Ramos (cell line): ENCODE measurements at regions not wholly inside any gene's neighbourhood (a gene's known extent, or its start where the extent isn't known, plus 50 kb on each side); places are given as distances from the start of the nearest gene placed in this dataset.

Source experiments
- in situ Hi-C: fragments of 300-500 bp; cut with MboI; formaldehyde crosslinking; loops from one replicate; pipeline ENCODE4 v1.14.3; 2022; ENCODE audit warnings: low sequenced_read_pairs; ENCODE audit not compliant: unreplicated experiment

DNA sequence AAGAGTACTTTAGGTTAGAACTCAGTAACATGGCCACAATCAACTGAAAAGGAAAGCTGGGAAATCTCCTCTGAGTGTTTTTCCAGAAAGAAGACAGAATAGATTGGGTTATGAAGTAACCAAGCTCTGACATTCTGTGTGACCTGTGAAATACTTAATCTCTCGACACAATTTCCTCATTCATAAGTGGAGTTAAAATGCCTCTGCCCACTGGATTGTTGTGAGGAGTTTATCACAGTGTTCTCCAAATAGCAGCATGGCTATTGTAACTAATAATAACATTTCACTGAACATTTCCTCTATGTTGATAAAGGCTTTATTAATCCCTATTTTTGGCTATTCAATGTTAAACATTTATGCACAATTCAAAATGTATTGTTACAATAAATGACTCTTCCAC lies 311.0 kb downstream of the GABRB2 start:
- in situ Hi-C loops = no loop called here

DNA sequence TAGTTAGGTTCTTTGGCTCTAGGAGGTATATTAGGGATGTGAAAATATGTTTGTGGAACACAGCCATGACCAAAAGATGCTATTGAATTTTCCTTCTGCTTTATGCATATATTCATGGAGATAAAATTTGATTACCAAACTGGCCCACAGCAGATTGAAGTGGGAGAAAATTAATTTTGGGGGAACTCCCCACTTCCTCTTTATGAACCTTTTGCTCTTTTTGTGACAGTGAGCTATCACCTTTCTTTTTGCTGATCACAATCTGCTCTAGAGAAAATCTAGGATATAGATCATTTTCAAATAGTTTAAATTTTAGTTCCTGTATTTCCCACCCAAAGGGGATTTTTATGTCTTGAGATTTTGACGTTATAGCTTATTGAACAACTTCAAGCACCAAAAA lies 313.0 kb downstream of the GABRB2 start:
- in situ Hi-C loops = no loop called here

DNA sequence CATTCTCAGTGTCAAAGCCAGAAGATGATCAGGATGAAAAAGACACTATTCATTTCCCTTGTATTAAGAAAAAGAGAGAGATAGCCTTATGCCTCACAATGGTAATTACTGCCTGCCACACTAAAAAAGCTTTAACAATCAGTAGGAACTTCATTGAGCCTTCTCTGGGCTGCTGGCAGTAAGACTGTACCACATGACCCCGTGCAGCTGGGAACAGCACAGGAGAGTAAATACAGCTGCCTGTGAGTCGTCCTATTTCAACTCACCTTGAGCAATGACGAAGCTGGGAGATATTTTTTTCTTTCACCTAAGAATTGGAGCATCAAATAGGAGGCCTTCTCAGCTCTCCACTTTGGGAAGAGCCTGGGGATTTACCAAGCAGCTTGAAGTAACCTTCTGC lies 316.3 kb downstream of the GABRB2 start:
- in situ Hi-C loops = no loop called here

DNA sequence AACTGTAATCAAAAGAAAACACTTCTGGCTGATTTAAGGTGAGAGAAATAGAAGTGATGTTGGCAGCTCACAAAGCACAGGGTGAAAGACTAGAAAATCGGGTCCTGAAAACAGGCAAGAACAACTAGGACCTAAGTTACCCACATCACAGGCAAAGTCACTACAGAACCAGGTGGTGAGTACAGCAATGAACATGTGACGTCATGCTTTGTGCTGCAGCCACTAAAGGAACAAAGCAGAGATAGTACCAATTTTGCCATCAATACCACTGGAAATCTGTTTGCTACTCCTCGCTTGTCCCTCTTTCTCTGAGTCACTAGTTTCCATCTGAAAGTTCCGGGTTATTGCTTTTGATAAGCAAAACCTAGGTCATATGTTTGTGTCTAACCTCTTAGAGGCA lies 326.7 kb downstream of the GABRB2 start:
- in situ Hi-C loops = no loop called here

DNA sequence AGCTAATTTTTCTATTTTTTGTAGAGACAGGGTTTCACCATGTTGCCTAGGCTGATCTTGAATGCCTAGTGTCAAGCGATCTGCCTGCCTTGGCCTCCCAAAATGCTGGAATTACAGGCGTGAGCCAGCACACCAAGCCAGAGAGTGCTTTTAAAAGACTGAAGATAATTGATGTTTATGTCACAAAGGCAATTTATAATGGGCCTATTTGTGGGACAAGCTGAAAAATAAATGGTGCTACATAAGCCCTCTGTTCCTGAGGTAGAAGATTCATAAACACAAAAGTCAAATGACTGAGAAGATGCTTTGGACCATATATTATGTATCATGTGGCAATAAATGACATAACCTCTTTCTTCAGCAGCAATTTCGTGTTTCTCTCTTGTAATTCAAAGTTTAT lies 329.6 kb downstream of the GABRB2 start:
- in situ Hi-C loops = no loop called here

DNA sequence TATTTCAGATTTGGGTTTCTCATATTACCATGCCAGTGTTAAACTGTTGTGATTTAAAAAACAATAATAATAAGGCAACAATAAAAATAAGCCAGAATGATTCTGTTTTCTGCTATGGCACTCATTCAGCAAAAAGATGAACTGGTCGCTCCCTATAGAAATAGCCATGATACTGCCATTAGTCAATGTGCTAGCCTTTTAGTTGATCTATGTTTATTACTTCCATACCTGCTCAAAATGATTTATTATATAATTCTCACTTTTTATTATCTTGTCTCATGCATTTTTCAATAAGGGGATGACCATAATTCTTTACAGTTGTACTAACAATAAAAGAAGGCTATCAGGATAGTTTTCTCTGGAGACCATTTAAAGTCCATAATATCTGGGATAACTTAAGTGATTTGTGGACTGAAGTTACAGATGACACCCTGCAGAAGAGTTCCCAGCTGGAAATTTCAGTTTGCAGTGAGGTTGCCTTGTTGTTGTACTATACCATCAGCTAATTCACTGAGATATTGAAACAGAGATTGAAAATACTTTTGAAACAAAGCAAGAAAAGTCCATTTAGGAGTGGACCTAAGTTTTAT lies 334.3 kb downstream of the GABRB2 start:
- in situ Hi-C loops = no loop called here

DNA sequence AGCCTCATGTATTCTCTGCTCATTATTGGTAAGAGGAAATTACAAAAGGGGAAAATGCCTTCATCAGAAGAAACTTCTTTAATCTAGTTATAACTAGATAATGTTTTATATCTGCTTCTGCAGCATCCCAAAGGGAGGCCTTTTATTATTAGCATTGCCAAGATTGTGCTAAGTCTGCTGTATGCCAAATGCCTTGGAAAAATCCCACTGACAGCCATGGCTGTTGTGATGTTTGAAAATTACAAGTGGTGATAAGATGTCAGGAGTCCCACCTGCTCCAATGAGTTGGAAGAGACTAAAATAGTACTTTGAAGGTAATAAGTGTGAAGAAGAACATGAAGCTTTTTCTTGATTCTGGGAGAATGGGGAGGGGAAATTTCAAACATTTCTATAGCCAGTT lies 345.0 kb downstream of the GABRB2 start:
- in situ Hi-C loops = no loop called here

DNA sequence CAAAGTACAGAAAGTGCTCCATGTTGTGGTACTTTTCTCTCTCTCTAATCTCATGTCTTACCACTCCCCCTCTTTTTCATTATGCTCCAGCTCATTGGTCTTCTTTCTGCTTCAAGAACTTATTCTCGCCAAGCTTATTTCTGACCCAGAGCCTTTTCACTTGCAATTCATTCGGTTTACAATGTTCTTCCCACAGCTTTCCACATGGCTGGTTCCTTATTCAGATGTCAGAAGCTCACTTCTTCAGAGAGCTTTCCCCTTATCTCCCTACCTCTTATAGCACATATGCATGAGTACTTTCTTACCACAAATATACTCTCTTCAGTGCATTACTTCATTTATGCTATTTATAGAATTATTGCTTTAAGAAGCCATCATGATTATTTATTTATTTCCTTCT lies 338.8 kb upstream of the ATP10B start:
- in situ Hi-C loops = no loop called here

DNA sequence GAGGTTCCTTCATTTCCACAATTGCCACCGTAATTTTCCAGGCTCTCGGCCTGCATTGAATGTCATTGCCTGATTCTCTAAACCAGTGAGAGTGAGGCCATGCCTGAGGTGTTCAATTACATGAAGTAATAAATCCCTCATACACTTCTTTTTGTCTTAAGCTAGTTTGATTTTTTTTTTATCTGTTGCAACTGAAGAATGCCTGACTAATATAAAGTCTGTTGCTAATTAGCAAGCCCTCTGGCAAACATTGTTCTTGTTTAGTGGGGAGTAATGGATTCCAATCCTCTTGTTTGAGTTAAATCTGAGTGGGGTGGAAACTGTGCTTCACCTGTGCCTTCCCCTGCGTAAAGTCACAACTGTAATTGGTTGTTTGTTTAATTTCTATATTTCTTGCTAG lies 338.1 kb upstream of the ATP10B start:
- in situ Hi-C loops = no loop called here

DNA sequence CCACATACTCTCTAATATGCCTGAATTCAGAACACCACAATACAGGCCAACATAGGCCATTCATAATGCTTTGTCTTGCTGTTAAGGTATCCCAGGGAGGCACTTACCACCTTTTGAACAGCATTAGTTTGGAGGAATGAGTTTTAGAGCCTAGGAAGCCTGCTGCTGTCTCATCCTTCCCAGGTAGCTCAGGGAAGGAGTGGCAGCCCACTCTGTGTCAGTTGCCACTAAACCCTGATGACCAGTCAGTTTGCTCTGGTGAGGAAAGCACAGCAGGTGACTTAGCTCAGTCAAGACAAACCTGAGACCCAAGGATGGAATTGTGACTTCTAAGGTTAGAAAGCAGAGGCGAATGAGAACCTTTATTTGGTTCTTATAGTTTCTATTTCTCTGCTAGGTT lies 337.4 kb upstream of the ATP10B start:
- in situ Hi-C loops = no loop called here

DNA sequence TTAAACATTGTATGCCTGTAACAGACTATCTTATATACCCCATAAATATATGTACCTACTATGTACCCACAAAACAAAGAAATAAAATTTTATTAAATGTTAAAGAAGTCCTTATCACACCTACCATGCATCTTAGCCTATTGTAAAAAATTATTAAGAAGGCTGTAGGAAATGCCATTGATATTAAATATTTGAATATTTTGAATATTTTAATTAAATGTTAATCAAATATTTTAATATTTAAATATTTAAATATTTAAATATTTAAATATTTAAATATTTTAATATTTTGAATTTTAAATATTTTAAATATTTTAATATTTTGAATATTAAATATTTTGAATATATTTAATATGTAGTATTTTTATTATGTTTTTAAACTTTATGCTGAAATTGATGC lies 331.5 kb upstream of the ATP10B start:
- in situ Hi-C loops = no loop called here

DNA sequence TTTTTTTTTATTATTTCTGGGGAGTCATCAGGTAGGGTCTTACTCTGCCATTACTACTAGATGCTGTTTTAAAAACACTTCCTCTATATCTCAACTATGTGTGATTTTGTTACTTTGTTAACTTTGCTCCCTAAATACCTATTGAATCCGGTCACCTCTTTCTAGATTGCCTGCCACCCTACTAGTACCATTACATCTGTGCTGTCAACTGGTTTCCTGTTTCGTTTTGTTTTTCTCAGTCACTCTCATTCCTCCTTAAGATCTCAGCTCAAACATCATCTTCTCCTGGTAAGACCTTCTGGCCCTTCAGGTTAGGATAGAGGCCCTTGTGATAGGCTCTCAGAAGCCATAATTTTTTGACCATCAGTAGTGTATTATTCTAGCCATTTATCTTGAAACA lies 324.2 kb upstream of the ATP10B start:
- in situ Hi-C loops = no loop called here

DNA sequence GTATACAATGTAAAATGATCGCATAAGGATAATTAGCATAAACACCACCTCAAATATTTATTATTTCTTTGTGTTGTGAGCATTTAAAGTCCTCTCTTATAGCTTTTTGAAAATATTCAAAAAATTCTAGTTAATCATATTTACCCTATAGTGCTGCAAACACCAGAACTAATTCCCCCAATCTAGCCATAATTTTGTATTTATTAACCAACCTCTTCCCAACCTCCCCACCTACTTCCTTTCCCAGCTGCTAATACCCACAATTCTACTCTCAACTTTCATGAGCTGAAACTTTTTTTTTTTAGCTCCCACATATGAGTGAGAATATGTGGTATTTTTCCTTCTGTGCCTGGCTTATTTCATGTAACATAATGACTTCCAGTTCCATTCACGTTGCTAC lies 317.8 kb upstream of the ATP10B start:
- in situ Hi-C loops = no loop called here

DNA sequence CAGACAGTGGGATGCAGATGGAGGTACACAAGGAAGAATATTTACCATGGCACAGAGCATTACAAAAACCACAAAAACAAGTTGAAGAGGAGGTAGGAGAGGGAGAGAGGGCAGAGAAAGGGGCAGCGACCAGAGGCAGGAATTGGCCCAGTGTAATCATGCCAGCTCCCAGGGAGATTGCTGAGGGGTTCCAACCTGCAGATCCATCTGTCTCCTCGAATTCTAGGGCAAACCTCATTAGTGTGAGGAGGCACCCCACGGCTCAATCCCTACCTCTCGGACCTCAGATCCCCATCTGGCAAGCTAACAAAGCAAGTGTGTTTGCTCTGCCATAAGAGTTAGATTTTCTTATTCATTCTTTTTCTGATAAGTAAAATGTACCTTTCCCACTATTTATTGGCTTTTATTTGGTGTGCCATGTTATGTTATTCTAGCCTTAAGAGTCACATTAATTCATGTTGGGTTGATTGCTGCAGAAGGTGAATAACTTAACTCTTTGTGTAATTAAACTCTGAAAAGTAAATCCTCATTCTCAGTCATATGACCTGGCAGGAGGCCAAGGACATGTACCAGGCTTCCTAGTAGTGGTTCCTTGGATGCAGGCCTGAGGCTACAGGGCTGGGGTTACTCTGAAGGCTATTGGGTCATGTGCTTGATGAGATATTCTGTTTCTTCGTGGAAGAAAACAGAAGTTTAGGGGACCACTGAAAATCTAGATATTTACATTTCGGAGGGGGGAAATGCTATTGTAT lies 315.2 kb upstream of the ATP10B start:
- in situ Hi-C loops = no loop called here

DNA sequence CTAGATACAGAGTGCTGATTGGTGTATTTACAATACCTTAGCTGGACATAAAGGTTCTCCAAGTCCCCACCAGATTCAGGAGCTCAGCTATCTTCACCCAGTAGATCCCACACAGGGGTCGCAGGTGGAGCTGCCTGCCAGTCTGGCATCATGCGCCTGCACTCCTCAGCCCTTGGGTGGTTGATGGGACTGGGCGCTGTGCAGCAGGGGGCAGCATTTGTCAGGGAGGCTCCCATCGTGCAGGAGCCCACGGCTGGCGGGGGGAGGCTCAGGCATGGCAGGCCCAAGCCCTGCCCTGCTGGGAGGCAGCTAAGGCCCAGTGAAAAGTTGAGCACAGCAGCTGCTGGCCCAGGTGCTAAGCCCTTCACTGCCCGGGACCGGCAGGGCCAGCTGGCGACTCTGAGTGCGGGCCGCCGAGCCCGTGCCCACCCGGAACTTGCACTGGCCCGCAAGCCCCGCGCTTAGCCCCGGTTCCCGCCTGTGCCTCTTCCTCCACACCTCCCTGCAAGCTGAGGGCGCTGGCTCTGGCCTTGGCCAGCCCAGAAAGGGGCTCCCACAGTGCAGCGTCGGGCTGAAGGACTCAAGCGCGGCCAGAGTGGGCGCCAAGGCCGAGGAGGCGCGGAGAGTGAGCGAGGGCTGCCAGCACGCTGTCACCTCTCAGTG lies 314.1 kb upstream of the ATP10B start:
- in situ Hi-C loops = no loop called here

DNA sequence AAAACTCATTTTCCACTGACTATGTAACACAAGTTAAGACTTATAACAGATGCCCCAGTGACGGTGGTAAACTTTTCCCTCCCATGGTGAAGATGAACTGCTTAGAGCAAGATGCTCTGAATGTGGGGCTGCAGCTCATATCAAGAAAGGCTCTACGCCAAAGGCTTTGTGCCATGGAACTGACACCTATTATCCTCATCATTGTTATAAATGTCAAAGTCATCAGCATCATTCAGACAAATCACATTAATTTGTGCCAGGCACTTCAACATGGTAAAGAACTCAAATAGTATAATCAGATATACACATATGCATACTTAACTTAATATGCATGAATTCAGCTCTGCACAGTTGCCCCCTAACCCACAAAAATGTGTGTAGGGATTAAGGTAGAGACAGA lies 305.9 kb upstream of the ATP10B start:
- in situ Hi-C loops = no loop called here

DNA sequence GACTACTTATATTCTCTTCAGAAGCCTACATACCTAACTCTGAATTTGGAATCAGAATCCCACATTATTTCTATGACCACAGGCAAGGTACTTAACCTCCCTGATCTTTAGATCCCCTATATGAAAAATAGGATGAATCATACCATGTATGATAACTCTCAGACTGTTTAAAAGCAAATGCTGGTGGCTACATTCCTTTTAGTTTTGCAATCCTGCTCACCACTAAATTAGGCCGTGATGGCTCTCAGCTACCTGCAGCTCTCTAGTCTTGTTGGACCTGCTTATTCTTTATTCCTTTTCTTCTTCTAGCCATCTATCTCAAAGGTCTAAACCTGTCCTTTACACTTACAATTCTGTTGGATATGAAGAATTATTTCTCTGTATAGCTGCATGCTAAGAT lies 303.4 kb upstream of the ATP10B start:
- in situ Hi-C loops = no loop called here

DNA sequence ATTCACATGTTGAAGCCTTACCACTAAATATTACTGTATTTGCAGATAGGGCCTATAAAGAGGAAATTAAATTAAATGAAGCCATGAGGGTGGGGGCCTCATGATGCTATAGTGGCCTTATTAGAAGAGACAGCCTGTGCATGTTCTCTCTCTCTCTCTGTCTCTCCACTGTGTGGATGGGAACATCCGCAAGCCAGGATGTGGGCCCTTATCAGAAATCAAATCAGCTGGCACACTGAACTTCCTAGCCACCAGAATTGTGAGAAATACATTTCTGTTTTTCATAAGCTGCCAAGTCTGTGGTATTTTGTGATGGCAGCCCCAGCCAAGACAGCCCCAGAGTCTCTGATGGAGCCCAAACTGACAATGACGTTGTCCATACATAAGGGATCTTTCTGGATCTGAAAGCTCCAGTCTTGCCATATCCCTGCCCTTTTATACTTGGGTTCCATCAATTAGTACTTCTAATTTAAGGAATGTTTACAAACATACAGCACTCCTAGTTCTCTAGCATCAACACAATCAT lies 300.5 kb upstream of the ATP10B start:
- in situ Hi-C loops = no loop called here

DNA sequence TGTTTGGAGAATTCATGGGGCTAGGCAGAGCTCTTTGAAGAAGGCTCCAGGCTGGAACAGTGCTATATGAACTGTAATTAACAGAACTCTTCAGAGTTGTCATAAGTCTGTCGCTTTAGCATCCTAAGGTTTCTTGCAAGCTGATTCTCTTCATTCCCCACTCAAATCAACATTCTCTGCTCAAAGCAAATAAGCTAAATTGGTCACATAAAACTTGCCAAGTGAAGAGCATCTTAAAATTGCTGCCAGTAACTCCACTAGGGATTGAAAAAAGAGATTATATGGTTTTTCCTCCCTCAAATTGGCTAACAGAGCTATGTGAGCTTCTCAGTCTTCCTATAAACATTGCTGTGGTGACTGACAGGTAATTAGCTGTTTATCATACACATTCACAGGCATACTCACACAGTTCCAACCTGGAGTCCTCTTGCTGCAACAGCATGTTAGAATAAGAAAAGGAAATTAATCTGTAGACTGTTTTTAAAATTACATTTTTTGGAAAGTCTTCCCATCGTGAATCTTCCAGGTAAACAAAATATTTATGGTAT lies 298.5 kb upstream of the ATP10B start:
- in situ Hi-C loops = no loop called here

DNA sequence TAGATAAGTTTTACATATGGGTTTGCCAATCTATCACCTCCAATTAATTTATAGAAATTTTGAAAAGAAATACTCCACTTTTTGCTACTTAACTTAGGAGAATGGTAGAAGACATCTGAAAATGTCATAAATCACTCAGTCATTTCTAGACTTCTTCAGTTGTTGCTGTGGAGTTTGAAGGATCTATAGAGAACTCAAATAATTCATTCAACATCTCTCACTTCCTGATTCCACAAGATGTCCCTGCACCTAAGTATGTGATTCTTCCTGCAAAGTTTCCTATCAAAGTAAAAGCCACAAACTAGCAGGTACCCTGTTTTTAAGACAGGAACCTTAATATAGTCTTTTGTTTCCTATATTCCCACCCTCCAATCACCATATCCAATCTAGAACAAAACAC lies 297.1 kb upstream of the ATP10B start:
- in situ Hi-C loops = loop anchor here (25.0 kb wide), 1 partner anchor 712 kb away; no protein-coding TSS in a partner anchor
